ENCODE measurements at regions not wholly inside any gene's neighbourhood (a gene's known extent, or its start where the extent isn't known, plus 50 kb on each side); places are given as distances from the start of the nearest gene placed in this dataset.

- TF ChIP-seq POLR2A (IDR thresholded peaks at IDR 0.05) = no peak
- TF ChIP-seq CTCF (IDR thresholded peaks at IDR 0.05) = no peak
These were observed 489.4 kb upstream of the WWC1 start for GRCh38 chr5:167801999-167802398.
